Neural cell (in vitro differentiated cells): ENCODE measurements at regions not wholly inside any gene's neighbourhood (a gene's known extent, or its start where the extent isn't known, plus 50 kb on each side); places are given as distances from the start of the nearest gene placed in this dataset.

ENCODE experiments used
- H2AFZ ChIP-seq: fragments of 200-600, 300-800 bp; sonication (generic), shearing (Covaris generic); 2 replicates; pipeline ENCODE4 v1.6.0; 2014; ENCODE audit warnings: low read depth, mild to moderate bottlenecking, antibody characterized with exemption, low read length, moderate library complexity
- H3F3A ChIP-seq: fragments of 200-600 bp; shearing (Covaris generic); 2 replicates; pipeline ENCODE4 v1.6.1; 2016; ENCODE audit warnings: mild to moderate bottlenecking, moderate library complexity, mixed read lengths, antibody characterized with exemption, low read length; ENCODE audit not compliant: insufficient read depth, poor library complexity, severe bottlenecking
- H3K27ac ChIP-seq: fragments of 200-600, 300-800 bp; sonication (generic), shearing (Covaris generic); 2 replicates; pipeline ENCODE4 v1.5.1; 2014; ENCODE audit warnings: mild to moderate bottlenecking, low read length, moderate library complexity
- H3K27me3 ChIP-seq: fragments of 300-800, 200-600 bp; sonication (generic), shearing (Covaris generic); 2 replicates; pipeline ENCODE4 v1.6.0; 2014; ENCODE audit warnings: mild to moderate bottlenecking, low read depth, low read length, moderate library complexity; ENCODE audit not compliant: insufficient read depth
- H3K36me3 ChIP-seq: fragments of 300-800, 200-600 bp; sonication (generic), shearing (Covaris generic); 2 replicates; pipeline ENCODE4 v1.5.1; 2014; ENCODE audit warnings: mild to moderate bottlenecking, antibody characterized with exemption, low read length, moderate library complexity; ENCODE audit not compliant: insufficient read depth
- H3K4me2 ChIP-seq: fragments of 300-800, 200-600 bp; sonication (generic), shearing (Covaris generic); 2 replicates; pipeline ENCODE4 v1.6.0; 2014; ENCODE audit warnings: mild to moderate bottlenecking, low read length
- H3K4me3 ChIP-seq: fragments of 300-800, 200-600 bp; sonication (generic), shearing (Covaris generic); 2 replicates; pipeline ENCODE4 v1.5.1; 2014; ENCODE audit warnings: mild to moderate bottlenecking, low read length, moderate library complexity
- H3K79me2 ChIP-seq: fragments of 200-600 bp; shearing (Covaris generic); replicated peaks from 2 replicates; pipeline ENCODE4 v1.6.0; 2014; ENCODE audit warnings: mild to moderate bottlenecking, low read length, moderate library complexity; ENCODE audit not compliant: insufficient read depth
- H3K9ac ChIP-seq: fragments of 300-800, 200-600 bp; sonication (generic), shearing (Covaris generic); 2 replicates; pipeline ENCODE4 v1.6.1; 2016; ENCODE audit warnings: mild to moderate bottlenecking, low read length, mixed read lengths
- H3K9me2 ChIP-seq: fragments of 200-600 bp; shearing (Covaris generic); 2 replicates; pipeline ENCODE4 v1.6.1; 2016; ENCODE audit warnings: mild to moderate bottlenecking, low read length, mixed read lengths; ENCODE audit not compliant: insufficient read depth
- H3K9me3 ChIP-seq: fragments of 200-600, 300-800 bp; sonication (generic), shearing (Covaris generic); 2 replicates; pipeline ENCODE4 v1.6.1; 2016; ENCODE audit warnings: mild to moderate bottlenecking, mixed run types, low read length, moderate library complexity, mixed read lengths
- H4K20me1 ChIP-seq: fragments of 200-600 bp; shearing (Covaris generic); 2 replicates; pipeline ENCODE4 v1.6.1; 2016; ENCODE audit warnings: mild to moderate bottlenecking, mixed run types; ENCODE audit not compliant: insufficient read depth
- EP300 ChIP-seq: fragments of 450-650 bp; conservative IDR thresholded peaks from 2 replicates; pipeline ENCODE4 v1.6.1; 2014; ENCODE audit warnings: antibody characterized with exemption, mild to moderate bottlenecking, moderate library complexity; ENCODE audit not compliant: poor library complexity, severe bottlenecking
- EZH2 ChIP-seq: fragments of 200-600, 300-800 bp; shearing (Covaris generic), sonication (generic); IDR thresholded peaks from 2 replicates; pipeline ENCODE4 v1.6.1; 2014; ENCODE audit warnings: antibody characterized with exemption, low read length, borderline replicate concordance, mild to moderate bottlenecking; ENCODE audit not compliant: insufficient read depth, poor library complexity, severe bottlenecking
- MXI1 ChIP-seq: fragments of 450-650 bp; conservative IDR thresholded peaks from 2 replicates; pipeline ENCODE4 v1.6.1; 2014; ENCODE audit warnings: antibody characterized with exemption, mild to moderate bottlenecking; ENCODE audit not compliant: poor library complexity, severe bottlenecking
- POLR2AphosphoS5 ChIP-seq: IDR thresholded peaks from 2 replicates; pipeline ENCODE4 v1.6.1; 2012
- RAD21 ChIP-seq: fragments of 450-650 bp; conservative IDR thresholded peaks from 2 replicates; pipeline ENCODE4 v1.6.1; 2014; ENCODE audit warnings: antibody characterized with exemption, mild to moderate bottlenecking, moderate library complexity
- SMC3 ChIP-seq: fragments of 450-650 bp; conservative IDR thresholded peaks from 2 replicates; pipeline ENCODE4 v1.6.1; 2014; ENCODE audit warnings: antibody characterized with exemption, mild to moderate bottlenecking, moderate library complexity; ENCODE audit not compliant: poor library complexity
- TAF1 ChIP-seq: IDR thresholded peaks from 2 replicates; pipeline ENCODE4 v1.6.1; 2012; ENCODE audit warnings: low read depth
- TF ChIP-seq, protein P1 (sequence below): IDR thresholded peaks from 2 replicates; pipeline ENCODE4 v1.6.1; 2012; ENCODE audit warnings: borderline replicate concordance
- TF ChIP-seq, protein P2 (sequence below): fragments of 450-650 bp; IDR thresholded peaks from 2 replicates; pipeline ENCODE4 v1.5.1; 2014; ENCODE audit warnings: antibody characterized with exemption, mild to moderate bottlenecking, moderate library complexity; ENCODE audit not compliant: poor library complexity, severe bottlenecking

DNA sequence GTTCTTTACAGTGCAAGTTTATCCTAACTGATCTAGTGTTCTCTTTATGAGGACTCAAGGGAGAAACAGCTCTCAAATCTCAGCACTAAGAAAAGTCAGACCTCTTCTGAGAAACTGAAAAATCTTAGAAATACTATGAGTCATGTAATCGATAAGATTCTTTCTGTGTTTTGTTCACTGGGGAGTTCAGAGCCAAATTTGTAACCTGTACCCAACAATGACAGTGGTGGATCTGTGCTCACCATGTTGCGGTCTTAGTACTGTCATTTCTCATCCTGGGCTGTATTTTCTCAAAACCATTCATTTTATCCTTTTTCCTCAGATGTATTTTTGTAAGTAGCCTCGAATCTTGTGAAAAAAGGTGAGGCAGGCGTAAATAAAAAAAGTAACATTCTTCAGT is 146.4 kb downstream of the ACER2 start:
- H4K20me1 ChIP-seq = no peaks in the 10 kb centered on the region

DNA sequence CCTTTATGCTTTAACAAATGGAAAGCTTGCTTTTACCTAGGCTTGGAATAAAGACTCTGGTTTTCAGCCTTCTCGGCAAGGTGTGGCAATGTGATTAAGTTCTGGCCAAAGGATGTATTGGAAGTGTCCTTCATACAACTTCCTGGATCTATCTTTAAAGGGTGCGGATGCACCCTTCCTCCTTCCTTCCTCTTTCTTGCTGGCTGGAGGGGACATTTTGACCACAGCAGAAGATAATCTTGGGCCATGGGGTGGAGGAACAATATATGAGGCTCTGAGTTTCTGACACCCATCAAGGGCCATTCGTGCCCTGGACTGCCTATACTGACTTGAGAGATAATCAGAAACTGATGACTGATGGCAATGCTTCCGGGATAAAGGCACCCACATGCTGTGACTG is 145.7 kb downstream of the ACER2 start:
- Histone ChIP-seq H3K9me2 (no peaks in the 10 kb centered on the region), H3K4me3 (no peak overlapping the region), H3K4me2 (no peak overlapping the region), H3K9ac (no peak overlapping the region), H2AFZ (no peak overlapping the region), H3K27ac (no peak overlapping the region), H3K9me3 (peaks cover 5% of the 10 kb centered on the region), H3F3A (no peaks in the 10 kb centered on the region), H3K36me3 (no peaks in the 10 kb centered on the region), H3K79me2 (no peaks in the 10 kb centered on the region), H3K27me3 (no peaks in the 10 kb centered on the region), H4K20me1 (no peaks in the 10 kb centered on the region)
- TF ChIP-seq POLR2AphosphoS5 = no peak
- no peak for TF ChIP-seq SMC3
- no peak for TF ChIP-seq EZH2

More for the DNA sequence above, 146.4 kb downstream of the ACER2 start:
- H3K9ac ChIP-seq = no peak overlapping the region
- no peak overlapping the region for H2AFZ ChIP-seq
- peaks cover 5% of the 10 kb centered on the region for H3K9me3 ChIP-seq
- no peak overlapping the region for H3K27ac ChIP-seq
- no peak overlapping the region for H3K4me3 ChIP-seq
- H3K36me3 ChIP-seq = no peaks in the 10 kb centered on the region
- TF ChIP-seq POLR2AphosphoS5 (no peak), EZH2 (no peak), RAD21 (no peak), TAF1 (no peak), EP300 (no peak), MXI1 (no peak), SMC3 (no peak)
- TF ChIP-seq, protein P1, sequence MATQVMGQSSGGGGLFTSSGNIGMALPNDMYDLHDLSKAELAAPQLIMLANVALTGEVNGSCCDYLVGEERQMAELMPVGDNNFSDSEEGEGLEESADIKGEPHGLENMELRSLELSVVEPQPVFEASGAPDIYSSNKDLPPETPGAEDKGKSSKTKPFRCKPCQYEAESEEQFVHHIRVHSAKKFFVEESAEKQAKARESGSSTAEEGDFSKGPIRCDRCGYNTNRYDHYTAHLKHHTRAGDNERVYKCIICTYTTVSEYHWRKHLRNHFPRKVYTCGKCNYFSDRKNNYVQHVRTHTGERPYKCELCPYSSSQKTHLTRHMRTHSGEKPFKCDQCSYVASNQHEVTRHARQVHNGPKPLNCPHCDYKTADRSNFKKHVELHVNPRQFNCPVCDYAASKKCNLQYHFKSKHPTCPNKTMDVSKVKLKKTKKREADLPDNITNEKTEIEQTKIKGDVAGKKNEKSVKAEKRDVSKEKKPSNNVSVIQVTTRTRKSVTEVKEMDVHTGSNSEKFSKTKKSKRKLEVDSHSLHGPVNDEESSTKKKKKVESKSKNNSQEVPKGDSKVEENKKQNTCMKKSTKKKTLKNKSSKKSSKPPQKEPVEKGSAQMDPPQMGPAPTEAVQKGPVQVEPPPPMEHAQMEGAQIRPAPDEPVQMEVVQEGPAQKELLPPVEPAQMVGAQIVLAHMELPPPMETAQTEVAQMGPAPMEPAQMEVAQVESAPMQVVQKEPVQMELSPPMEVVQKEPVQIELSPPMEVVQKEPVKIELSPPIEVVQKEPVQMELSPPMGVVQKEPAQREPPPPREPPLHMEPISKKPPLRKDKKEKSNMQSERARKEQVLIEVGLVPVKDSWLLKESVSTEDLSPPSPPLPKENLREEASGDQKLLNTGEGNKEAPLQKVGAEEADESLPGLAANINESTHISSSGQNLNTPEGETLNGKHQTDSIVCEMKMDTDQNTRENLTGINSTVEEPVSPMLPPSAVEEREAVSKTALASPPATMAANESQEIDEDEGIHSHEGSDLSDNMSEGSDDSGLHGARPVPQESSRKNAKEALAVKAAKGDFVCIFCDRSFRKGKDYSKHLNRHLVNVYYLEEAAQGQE = no peak
- TF ChIP-seq, protein P2, sequence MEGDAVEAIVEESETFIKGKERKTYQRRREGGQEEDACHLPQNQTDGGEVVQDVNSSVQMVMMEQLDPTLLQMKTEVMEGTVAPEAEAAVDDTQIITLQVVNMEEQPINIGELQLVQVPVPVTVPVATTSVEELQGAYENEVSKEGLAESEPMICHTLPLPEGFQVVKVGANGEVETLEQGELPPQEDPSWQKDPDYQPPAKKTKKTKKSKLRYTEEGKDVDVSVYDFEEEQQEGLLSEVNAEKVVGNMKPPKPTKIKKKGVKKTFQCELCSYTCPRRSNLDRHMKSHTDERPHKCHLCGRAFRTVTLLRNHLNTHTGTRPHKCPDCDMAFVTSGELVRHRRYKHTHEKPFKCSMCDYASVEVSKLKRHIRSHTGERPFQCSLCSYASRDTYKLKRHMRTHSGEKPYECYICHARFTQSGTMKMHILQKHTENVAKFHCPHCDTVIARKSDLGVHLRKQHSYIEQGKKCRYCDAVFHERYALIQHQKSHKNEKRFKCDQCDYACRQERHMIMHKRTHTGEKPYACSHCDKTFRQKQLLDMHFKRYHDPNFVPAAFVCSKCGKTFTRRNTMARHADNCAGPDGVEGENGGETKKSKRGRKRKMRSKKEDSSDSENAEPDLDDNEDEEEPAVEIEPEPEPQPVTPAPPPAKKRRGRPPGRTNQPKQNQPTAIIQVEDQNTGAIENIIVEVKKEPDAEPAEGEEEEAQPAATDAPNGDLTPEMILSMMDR = no peak
- no peaks in the 10 kb centered on the region for H3K79me2 ChIP-seq
- no peak overlapping the region for H3K4me2 ChIP-seq
- H3F3A ChIP-seq = no peaks in the 10 kb centered on the region
- no peaks in the 10 kb centered on the region for H3K9me2 ChIP-seq
- no peaks in the 10 kb centered on the region for H3K27me3 ChIP-seq

DNA sequence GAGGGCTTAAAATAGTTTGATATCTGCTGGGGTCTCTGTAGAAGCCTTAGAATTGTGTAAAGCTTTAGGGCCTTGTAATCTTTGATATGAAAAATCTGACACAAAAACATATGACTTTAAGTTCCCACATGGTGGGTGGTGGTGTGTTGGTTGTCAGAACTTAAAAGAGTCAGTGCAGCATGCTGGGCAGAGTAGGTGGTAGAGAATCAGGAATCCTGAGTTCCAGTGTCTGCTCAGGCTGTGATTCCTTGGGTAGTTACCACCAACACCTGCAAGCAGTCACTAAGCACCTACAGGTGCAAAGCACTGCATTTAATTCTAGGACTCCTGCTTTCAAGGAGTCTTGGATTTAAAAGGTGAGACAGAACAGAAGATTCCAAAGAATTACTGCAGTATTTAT is 144.6 kb downstream of the ACER2 start:
- Histone ChIP-seq H3K27ac (no peak overlapping the region), H3F3A (no peaks in the 10 kb centered on the region), H3K36me3 (no peaks in the 10 kb centered on the region), H3K4me3 (no peak overlapping the region), H4K20me1 (no peaks in the 10 kb centered on the region), H3K9me2 (no peaks in the 10 kb centered on the region), H2AFZ (no peak overlapping the region), H3K79me2 (no peaks in the 10 kb centered on the region), H3K9ac (no peak overlapping the region), H3K4me2 (no peak overlapping the region), H3K27me3 (no peaks in the 10 kb centered on the region), H3K9me3 (peaks cover 5% of the 10 kb centered on the region)
- no peak for TF ChIP-seq EZH2
- TF ChIP-seq POLR2AphosphoS5 = no peak
- TF ChIP-seq, protein P2 = no peak
- no peak for TF ChIP-seq SMC3
- no peak for TF ChIP-seq RAD21
- no peak for TF ChIP-seq EP300
- no peak for TF ChIP-seq TAF1
